ENCODE measurements at regions not wholly inside any gene's neighbourhood (a gene's known extent, or its start where the extent isn't known, plus 50 kb on each side); places are given as distances from the start of the nearest gene placed in this dataset.

GRCh38 chr2:102977426-102978090, 215.7 kb downstream of the TMEM182 start:
- Histone ChIP-seq H3K18ac (ENCODE audit: insufficient read length, low read depth, low read length) (no peak overlapping the region), H2BK12ac (ENCODE audit: insufficient read length, low read depth, low read length) (no peak overlapping the region), H3K79me2 (ENCODE audit: insufficient read depth, low read length) (no peaks in the 10 kb centered on the region), H2BK5ac (ENCODE audit: insufficient read length, low read length) (no peak overlapping the region), H2BK120ac (ENCODE audit: low read depth, low read length, poor library complexity, severe bottlenecking) (no peak overlapping the region), H3K27ac (ENCODE audit: insufficient read length, low read depth, low read length) (no peak overlapping the region), H4K91ac (ENCODE audit: insufficient read length, low read depth, low read length) (no peak overlapping the region), H3K23me2 (ENCODE audit: insufficient read length, low read depth, low read length, poor library complexity, severe bottlenecking) (no peaks in the 10 kb centered on the region), H3K9ac (ENCODE audit: extremely low read depth, insufficient read length, low read length) (no peak overlapping the region), H3K27me3 (ENCODE audit: insufficient read depth, low read length) (no peaks in the 10 kb centered on the region), H3K4ac (ENCODE audit: low read depth, low read length) (no peak overlapping the region), H3K79me1 (ENCODE audit: insufficient read depth, low read depth, low read length, poor library complexity, severe bottlenecking) (no peaks in the 10 kb centered on the region), H4K8ac (replicated peaks; ENCODE audit: insufficient read length, low read depth, low read length) (no peak overlapping the region), H3T11ph (ENCODE audit: low read length) (no peak overlapping the region), H4K5ac (ENCODE audit: insufficient read length, low read depth, low read length) (no peak overlapping the region), H2AK5ac (ENCODE audit: insufficient read length, low read length) (no peak overlapping the region), H2AFZ (ENCODE audit: low read length) (no peak overlapping the region), H3K56ac (ENCODE audit: insufficient read length, low read depth, low read length) (no peak overlapping the region), H3K9me3 (ENCODE audit: control insufficient read depth, low read depth, low read length) (no peaks in the 10 kb centered on the region), H3K23ac (ENCODE audit: insufficient read length, low read depth, low read length) (no peak overlapping the region), H4K20me1 (ENCODE audit: control insufficient read depth, insufficient read depth, insufficient read length) (no peaks in the 10 kb centered on the region), H3K4me1 (ENCODE audit: insufficient read depth, low read length) (no peaks in the 10 kb centered on the region), H2BK20ac (ENCODE audit: low read depth, low read length, poor library complexity, severe bottlenecking) (no peak overlapping the region), H2BK15ac (ENCODE audit: low read depth, low read length) (no peak overlapping the region), H3K14ac (ENCODE audit: insufficient read depth, low read length) (no peak overlapping the region), H3K4me2 (ENCODE audit: insufficient read depth, insufficient read length, low read length) (no peak overlapping the region)
- no peaks in the 10 kb centered on the region for H3K36me3 Mint-ChIP-seq (ENCODE audit: insufficient read depth in 1 of 3, low read depth in 3 of 3)
- no peaks in the 10 kb centered on the region for H3K27me3 Mint-ChIP-seq (ENCODE audit: low read depth)
- H3K4me1 Mint-ChIP-seq: peaks cover 19 to 23% of the 10 kb centered on the region in 2 experiments
- no peak for DNase-seq
- no peak overlapping the region for H3K27ac Mint-ChIP-seq
- TF ChIP-seq CTCF (conservative IDR thresholded peaks at IDR 0.05): no peak
- H3K4me3 Mint-ChIP-seq: no peak overlapping the region
- no CpG with 5 or more reads among the region's 2 CpGs for WGBS (ENCODE audit: extremely low coverage, insufficient read length, low lambda C conversion rate)
- H3K9me3 Mint-ChIP-seq: no peaks in the 10 kb centered on the region

Data from H9 (cell line).